ENCODE measurements at regions not wholly inside any gene's neighbourhood (a gene's known extent, or its start where the extent isn't known, plus 50 kb on each side); places are given as distances from the start of the nearest gene placed in this dataset.

- TF ChIP-seq, protein P1, sequence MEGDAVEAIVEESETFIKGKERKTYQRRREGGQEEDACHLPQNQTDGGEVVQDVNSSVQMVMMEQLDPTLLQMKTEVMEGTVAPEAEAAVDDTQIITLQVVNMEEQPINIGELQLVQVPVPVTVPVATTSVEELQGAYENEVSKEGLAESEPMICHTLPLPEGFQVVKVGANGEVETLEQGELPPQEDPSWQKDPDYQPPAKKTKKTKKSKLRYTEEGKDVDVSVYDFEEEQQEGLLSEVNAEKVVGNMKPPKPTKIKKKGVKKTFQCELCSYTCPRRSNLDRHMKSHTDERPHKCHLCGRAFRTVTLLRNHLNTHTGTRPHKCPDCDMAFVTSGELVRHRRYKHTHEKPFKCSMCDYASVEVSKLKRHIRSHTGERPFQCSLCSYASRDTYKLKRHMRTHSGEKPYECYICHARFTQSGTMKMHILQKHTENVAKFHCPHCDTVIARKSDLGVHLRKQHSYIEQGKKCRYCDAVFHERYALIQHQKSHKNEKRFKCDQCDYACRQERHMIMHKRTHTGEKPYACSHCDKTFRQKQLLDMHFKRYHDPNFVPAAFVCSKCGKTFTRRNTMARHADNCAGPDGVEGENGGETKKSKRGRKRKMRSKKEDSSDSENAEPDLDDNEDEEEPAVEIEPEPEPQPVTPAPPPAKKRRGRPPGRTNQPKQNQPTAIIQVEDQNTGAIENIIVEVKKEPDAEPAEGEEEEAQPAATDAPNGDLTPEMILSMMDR (IDR thresholded peaks at IDR 0.05), result no peak
- TF ChIP-seq POLR2A (IDR thresholded peaks at IDR 0.05), result no peak
Observed at GRCh38 chr4:57916479-57916878, 806.3 kb upstream of the IGFBP7 start.

Measured in heart left ventricle (tissue), 13 donors.